GM18861 (cell line): ENCODE measurements at regions not wholly inside any gene's neighbourhood (a gene's known extent, or its start where the extent isn't known, plus 50 kb on each side); places are given as distances from the start of the nearest gene placed in this dataset.
"Not testable (repeated sequence)": the region's sequence is repeated elsewhere in the genome, so short reads cannot be mapped to it uniquely, and the experiment has no call there.

ENCODE experiments used
- ATAC-seq: cut with Tn5 transposase; IDR thresholded peaks from one replicate; pipeline ENCODE4 v1.9.1; 2021; ENCODE audit not compliant: unreplicated experiment

DNA sequence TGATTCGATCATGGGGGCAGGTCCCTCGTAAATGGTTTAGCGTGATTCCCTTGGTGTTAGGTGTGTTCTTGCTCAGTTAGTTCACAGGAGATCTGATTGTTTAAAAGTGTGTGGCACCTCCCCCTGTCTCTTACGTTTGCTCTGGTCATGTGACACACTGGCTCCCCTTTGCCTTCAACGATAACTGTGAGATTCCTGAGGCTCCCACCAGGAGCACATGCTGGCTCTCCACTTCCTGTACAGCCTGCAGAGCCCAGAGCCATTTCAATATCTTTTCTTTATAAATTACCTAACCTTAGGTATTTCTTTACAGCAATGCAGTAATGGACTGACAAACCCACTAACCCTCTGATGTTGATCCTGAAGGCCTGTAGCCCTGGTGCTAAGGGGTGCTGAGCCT is 141.9 kb downstream of the FCRL5 start:
- ATAC-seq = no peak

DNA sequence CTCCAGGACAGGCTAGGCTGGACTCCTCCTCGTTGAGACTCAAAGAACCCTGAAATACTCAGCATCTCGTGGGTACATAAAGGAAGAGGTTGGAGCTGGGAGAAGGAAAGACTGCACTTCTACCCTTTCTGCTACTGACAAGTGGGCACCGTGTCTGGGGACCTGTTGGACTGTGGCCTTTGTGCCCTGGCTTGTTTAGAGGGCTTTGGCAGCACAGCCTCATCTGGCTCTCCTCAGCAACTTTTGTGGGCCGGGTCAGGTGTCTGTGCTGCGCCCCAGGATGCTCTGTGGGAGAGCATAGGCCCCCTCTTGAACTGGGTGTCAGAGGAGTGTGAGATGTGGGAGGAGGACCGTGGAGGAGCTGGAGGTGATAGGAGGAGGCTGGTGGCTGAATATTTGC is 142.4 kb downstream of the FCRL5 start:
- no peak for ATAC-seq

DNA sequence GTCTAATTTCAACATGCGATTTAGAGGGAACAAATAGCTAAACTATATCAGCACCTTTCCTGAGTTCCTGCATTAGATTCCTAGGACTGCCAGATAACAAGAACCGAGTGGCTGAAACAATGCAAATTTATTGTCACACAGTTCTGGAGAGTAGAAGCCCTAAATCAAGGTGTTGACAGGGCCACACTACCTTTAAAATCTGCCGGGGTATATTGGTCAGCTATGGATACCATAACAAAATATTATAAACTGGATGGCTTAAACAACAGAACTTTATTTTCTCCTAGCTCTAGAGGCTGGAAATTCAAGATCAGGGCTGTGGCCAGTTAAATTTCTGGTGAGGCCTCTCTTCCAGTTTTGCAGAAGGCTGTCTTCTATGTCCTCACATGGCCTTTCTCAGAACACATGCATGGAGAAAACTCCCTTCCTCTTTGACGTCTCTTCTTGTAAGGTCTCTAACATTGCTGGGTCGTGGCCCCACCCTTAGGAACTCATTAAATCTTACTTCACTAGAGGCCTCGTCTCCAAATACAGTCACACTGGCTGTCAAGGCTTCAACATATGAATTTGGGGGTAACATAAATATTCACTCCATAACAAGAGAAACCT is 144.3 kb downstream of the FCRL5 start:
- no peak for ATAC-seq

DNA sequence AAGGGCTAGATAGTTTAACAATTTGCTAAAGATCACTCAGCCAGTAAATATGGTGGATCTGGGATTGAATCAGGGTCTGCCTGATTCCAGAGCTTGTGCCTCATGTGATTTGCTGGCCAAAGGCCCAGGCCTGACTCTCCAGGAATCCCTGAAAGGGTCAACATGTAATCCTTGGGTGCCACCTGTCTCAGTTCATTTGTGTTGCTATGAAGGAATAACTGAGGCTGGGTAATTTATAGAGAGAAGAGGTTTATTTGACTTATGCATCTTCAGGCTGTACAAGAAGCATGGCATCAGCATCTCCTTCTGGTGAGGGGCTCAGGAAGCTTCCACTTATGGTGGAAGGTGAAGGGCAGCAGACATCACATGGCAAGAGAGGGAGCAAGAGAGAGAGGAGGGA is 144.9 kb downstream of the FCRL5 start:
- no peak for ATAC-seq

DNA sequence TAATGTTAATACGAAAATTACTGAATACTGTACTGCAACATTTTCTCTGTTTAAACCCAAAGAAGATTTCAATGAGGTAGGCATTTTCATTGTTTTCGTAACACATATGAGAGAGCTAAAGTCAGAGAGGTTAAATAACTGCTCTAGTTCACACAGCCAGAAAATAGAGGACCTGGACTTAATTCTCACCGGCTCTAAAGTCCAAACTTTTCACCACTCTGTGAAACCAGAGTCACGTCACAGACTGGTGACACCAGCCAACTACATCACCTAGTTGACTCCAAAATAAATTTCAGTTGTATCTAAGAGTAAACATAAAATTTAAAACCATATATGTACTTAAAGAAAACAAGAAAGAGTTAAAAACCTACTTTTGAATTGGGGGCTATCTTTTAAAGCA is 146.7 kb downstream of the FCRL5 start:
- ATAC-seq = no peak

DNA sequence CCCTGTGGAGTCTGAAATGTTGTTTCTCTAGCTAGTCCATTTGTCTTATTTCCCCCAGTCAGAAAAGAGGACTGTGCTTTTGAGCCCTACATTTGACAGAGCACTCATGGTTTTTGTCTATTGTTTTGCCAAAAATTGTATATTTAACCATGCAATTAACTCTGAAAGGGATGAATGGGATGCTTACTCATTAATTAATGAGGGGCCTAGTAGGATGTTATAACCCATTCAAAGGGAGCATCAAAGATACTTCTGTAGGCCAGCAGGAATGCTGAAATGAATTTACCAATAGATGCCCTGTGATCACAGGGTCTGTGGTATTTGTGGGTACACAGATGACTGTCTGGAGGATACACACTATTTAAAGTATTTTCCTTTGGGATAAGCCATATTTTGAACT is 147.7 kb downstream of the FCRL5 start:
- no peak for ATAC-seq

DNA sequence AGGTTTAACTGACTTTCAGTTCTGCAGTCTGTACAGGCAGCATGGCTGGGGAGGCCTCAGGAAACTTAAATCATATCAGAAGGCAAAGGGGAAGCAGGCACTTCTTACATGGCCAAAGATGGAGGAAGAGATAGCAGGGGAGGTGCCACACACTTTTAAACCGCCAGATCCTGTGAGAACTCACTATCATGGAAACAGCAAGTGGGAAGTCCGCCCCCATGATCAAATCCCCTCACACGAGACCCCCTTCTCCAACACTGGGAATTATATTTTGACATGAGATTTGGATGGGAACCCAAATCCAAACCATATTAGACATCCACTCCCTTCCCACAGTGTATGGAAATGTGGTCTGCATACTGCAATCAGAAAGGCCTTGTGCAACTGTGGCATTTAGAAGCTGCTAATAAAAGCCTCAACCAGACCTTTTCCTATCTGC is 148.2 kb downstream of the FCRL5 start:
- ATAC-seq = peak; percentile 29

DNA sequence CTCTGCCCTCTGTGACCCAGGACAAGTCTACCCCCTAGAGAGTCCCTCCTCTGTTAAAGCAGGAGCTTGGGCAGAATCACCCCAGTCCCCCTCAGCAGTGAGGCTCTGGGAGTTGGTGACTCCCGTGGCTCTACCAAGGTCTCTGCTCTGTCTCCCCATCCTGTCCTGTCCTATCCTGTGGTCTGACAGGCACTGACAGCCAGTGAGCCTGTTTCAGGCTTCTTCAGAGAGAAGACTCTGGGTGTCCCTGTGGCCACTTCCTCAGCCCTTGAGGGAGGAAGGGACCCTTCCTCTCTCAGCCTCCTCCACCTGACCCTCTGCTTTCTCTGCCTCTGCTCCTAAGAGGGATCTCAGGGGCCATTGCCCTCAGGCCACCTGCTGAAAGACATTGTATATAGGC is 148.7 kb downstream of the FCRL5 start:
- ATAC-seq = peak; percentile 14

DNA sequence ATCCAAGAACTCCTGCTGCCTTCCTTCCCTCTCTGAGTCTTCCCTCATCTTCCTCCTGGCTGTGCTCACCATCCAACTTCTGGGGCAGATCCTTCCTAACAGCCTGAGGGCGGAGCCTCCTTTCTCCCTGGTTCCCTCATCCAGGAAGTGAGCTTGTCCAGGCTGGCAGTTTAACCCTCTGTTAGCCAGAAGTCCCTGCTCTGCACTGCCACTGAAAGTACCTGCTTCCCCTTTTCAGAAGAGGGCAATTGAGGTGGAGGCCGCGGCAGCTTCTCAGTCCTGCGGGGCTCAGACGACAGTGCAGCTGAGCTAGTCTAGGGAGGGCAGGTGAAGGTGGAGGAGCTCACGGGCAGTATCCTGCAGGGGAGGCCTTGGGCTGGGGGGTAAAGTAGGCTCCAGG is 149.1 kb downstream of the FCRL5 start:
- ATAC-seq = peak; percentile 71

DNA sequence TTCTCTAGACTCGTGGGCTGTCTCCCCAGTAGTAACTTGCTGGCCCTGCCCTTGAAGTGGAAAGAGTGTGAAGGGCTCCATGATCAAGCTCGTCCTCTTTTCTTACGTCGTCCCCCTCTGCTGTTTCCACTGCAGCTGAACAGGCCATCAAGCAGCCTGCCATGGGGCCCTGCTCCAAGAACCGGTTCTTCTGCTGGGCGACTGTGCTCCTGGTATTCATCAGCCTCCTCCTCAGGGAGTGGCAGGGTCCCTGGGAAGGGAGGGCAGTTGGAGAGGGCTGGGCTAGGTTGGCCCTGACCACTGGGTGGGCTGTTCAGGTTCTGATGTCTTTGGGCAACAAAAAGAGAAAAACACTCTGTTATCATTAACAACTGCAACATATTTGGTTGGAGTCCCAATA is 151.5 kb downstream of the FCRL5 start:
- ATAC-seq = no peak

DNA sequence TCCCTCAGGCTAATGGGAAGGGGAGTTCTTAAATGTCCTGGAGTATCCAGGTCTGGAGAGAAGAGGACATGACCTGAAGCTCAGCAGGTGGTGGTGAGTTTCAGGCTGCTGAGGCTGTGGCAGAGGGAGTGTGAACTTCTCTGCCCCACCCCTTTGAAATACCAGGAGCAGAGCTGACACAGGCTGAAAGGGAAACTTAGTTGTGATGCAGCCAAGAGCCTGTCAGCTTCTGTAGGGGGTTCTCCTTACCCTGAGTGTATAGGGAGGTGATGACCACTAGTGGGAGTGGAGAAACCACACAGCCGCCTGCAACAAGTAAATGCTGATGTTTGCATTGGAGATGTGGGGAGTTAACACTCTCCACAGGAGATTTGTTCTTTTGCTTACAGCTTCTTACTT is 152.3 kb downstream of the FCRL5 start:
- peak; percentile 42 for ATAC-seq

DNA sequence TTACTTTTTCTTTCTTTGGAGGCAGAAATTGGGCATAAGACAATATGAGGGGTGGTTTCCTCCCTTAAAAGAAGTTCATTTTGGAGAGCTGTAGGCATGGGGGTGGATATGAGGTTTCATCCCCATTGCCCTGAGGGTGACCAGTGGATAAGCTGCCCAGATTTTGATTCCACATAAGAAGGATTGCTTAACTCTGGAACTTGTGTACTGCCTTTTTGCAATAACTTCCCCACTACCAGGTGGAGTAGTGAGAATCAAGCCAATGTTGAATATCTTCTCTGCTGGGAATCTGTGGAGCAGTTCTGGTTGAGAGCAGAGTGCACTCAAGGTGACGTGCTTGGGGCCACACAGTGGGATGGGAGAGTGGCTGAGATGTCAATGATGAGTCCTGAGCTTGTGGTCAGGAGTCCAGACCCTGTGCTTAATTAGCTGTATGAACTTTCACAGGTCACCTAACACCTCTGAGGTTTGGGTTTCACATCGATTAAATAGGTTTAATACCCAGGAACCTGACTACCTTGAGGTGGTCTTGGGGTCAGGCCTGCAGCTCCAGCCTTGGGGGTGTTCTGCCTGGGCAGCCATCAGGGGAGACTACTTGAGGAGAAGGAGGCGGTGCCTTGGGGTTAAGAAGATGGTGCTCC is 152.9 kb downstream of the FCRL5 start:
- ATAC-seq = no peak

DNA sequence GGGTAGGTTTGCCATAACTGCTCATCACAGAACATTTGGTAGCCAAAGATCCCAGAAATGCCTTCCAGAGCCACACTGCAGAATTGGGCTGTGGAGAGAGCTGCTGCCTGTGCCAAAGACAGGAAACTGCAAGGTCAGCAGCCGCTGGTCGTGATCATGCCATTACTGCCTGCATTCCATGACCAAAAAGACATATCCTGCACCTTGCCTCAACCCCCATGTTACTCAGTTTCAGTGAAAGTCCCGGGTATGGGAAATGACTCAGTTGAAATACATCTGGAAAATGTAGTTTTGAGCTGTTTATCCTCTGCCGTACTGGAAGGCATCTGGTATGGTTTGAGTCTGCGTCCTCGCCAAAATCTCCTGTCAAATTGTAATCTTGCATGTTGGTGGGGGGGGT is 161.7 kb downstream of the FCRL5 start:
- no peak for ATAC-seq

DNA sequence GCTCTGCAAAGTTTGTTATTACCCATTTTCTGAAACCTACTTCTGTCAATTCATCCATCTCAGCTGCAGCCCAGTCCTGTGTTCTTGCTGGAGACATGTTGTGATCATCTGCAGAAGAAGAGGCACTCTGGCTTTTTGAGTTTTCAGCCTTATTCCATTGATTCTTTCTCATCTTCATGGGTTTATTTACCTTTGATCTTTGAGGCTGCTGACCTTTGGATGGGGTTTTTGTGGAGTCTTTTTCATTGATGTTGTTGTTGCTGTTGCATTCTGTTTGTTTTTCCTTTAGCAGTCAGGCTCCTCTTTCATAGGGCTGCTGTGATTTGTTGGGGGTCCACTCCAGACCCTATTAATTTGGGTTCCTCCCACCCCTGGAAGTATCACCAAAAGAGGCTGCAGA is 164.3 kb downstream of the FCRL5 start:
- ATAC-seq = no peak

DNA sequence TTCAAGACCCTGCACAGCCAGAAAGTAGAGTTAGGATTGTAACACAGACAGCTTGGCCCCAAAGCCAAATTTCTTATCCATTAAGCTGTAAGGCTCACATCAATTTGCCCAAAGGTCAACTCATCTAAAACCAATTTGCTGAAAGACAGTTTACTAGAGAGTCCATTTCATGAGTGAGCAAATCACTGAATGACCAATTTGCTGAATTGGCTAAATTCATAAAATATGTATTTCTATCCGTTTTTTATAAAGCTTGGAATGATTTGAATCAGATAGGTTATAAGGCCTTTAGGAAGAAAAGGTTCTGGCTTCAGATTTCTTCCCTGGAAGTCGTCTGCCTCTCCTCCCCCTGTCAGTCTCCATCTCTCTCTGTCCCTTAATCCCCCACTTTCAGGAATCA is 168.1 kb downstream of the FCRL5 start:
- ATAC-seq = no peak

DNA sequence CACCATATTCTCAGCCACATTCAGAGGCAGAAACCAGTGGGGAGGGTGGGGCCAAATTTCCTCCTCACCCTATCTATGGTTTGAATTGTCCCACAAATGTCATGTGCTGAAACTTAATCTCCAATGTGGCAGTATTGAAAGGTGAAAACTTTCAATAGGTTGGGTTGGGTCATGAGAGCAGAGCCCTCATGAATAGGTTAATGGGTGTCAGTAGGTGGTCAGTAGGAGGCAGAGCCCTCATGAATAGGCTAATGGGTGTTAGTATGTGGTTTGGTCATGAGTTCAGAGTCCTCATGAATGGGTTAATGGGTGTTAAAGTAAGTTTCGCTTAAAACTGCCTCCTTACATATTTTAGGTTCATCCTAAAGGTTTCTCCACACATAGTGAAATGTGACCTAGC is 170.0 kb downstream of the FCRL5 start:
- ATAC-seq = no peak

DNA sequence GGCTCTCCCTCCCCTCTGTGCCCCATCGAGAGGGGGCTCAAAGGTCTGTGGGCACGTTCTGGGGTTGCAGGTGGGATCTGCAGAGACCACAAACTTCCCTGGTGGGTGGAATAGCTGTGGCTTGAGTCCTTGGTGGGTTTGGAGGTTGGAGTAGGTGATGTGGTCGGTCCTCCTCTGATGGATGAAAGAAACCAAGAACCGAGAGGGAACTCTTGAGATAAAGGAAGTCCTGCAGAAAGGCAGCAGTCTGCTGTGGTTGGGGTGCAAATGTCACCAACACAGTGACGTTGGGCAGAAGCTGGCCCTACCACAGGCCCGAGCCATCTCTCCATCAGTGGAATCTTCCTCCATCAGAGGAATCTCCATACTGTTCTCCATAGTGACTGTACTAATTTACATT is 171.8 kb downstream of the FCRL5 start:
- ATAC-seq = no peak

DNA sequence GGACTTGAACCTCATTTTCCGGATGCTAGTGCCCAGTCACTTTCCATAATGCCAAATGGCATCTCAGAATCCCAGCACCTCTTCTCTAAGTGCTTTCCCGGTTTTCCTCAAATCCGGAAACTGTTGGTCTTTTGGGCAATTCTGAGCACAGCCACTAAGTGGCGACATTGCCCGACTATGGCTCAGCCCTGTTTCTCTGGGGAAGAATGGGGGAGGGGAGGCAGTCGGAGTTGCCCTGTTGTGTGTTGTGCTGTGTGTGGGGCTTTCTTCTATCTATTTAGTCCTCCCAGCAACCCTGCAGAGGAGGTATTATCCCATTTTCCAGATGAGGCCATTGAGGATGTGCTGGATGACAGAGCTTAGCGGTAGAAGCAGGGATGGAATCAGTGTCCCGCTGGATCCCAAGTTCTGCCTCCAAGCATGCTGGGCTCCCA is 175.0 kb downstream of the FCRL5 start:
- ATAC-seq = not testable (repeated sequence)

DNA sequence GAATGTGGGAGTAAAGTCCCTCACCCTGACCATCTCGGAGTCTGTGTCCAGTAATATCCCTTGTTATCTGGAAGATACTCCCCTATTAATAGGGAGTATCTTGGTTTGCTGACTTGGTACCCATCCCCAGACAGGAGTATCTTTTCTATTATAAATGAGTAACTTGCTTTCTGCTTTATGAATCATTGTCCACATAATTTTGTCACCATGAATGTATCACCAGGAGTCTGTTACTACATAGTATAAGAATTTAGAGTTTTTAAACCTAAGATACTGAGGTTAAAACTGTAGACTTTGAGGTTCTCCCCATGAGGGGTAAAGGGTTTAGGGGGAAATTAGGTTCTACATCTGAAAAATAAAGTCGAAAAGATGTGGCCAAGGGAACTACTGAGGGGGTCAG is 175.6 kb downstream of the FCRL5 start:
- ATAC-seq = no peak

DNA sequence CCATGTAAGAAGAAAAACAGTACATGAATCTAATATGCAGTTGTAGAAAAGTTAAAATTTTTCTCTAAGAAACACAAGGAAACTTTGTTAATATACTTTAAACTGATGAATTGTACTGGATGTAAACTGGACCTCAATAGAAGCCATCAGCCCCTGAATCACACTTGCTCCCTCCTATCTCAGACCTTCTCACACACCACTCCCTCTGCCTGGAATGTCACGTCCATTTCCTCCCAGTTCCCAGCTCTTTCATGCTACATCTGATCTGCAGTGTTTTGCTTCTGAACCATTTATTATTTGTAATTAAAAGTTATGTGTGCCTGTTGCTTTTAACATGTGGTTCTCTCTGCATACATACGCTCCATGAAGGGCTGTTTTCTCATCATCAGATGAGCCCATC is 180.0 kb downstream of the FCRL5 start:
- ATAC-seq = not testable (repeated sequence)

DNA sequence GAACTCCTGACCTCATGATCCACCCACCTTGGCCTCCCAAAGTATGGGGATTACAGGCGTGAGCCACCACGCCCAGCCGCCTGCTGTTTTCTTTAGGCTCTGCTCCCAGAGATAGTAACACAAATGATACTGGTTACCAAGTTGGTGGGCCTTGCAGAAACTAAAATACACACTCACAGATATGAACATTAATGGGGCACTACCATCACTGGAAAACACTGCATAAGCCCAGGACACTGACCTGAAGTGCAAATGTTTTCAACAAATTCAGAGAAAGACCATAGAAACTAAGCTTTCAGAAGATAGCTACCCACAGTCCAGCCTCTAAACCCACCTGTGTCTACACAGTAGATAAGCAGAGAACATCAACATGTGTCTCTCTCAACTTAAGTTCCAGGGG is 180.5 kb downstream of the FCRL5 start:
- ATAC-seq = no peak

DNA sequence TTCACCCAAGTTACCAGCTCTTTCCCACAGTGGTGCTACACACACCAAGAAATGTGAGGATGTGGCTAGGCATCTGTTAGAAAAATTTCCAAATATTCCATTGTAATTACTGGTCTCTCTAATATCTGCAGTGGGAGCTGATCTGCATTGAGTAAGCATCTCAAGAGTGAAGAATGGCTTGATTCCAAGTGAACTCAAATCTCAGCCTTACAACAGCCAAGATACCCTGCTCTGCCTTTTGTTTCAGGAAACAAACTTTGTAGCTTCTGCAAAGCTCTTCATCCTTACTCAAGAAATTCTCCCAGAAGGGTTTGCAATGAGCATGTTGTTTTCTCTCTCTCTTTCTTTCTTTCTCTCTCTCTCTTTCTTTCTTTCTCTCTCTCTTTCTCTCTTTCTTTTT is 181.1 kb downstream of the FCRL5 start:
- ATAC-seq = no peak

DNA sequence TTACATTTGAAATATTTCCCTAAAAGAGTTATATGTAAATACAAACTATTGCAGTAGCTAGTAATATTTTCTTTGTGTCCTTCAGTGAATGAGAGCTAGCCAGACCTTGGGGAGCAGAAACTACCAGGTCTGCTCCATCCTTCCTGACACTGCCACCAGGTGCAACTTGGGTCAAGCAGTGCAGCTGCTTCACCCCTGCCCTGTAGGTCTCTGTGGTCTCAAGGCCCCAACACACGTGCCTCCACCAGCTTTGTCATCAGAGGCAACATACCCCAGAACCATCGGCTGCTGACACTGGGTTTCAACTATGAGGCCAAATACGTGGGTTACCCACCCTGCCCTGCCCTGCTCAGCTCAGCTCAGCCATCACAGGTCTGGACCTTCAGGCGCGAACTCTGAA is 181.6 kb downstream of the FCRL5 start:
- no peak for ATAC-seq
